ENCODE measurements at regions not wholly inside any gene's neighbourhood (a gene's known extent, or its start where the extent isn't known, plus 50 kb on each side); places are given as distances from the start of the nearest gene placed in this dataset.

- TF ChIP-seq GABPA (IDR thresholded peaks at IDR 0.05; ENCODE audit: low read depth) (no peak), CTCF (IDR thresholded peaks at IDR 0.05; ENCODE audit: insufficient read depth, low read length) (no peak), POLR2AphosphoS5 (IDR thresholded peaks at IDR 0.05; ENCODE audit: low read depth) (no peak), SPI1 (IDR thresholded peaks at IDR 0.05; ENCODE audit: borderline replicate concordance, low read depth) (no peak), REST (IDR thresholded peaks at IDR 0.05; ENCODE audit: insufficient replicate concordance, low read depth) (no peak)
- Histone ChIP-seq H3K4me3 (replicated peaks; ENCODE audit: insufficient read depth, low read length) (no peak overlapping the region), H3K27ac (replicated peaks) (peak overlapping the region; percentile 52), H3K27me3 (ENCODE audit: insufficient read depth, poor library complexity, severe bottlenecking) (no peaks in the 10 kb centered on the region)
- peak; percentile 4 to 84 for DNase-seq (ENCODE audit: low read depth in 1 of 2, low spot score in 1 of 2)
These were observed 73.4 kb upstream of the NR4A3 start for GRCh38 chr9:99748266-99748665.

GRCh38 chr9:99748676-99749075 lies 73.0 kb upstream of the NR4A3 start:
- no peak for TF ChIP-seq GABPA (IDR thresholded peaks at IDR 0.05; ENCODE audit: low read depth)
- TF ChIP-seq SPI1 (IDR thresholded peaks at IDR 0.05; ENCODE audit: borderline replicate concordance, low read depth) = peak; percentile 28; the same call in 1 of the 2 replicates
- Histone ChIP-seq H3K27me3 (ENCODE audit: insufficient read depth, poor library complexity, severe bottlenecking) (no peaks in the 10 kb centered on the region), H3K4me3 (replicated peaks; ENCODE audit: insufficient read depth, low read length) (no peak overlapping the region), H3K27ac (replicated peaks) (peak overlapping the region; percentile 52)
- peak; percentile 2 to 75 for DNase-seq (ENCODE audit: low read depth in 1 of 2, low spot score in 1 of 2)

- Histone ChIP-seq H3K4me3 (replicated peaks; ENCODE audit: insufficient read depth, low read length) (no peak overlapping the region), H3K27me3 (ENCODE audit: insufficient read depth, poor library complexity, severe bottlenecking) (no peaks in the 10 kb centered on the region), H3K27ac (replicated peaks) (no peak overlapping the region)
- DNase-seq (ENCODE audit: low read depth in 1 of 2, low spot score in 1 of 2) = no peak
- TF ChIP-seq CTCF (IDR thresholded peaks at IDR 0.05; ENCODE audit: insufficient read depth, low read length) (no peak), POLR2AphosphoS5 (IDR thresholded peaks at IDR 0.05; ENCODE audit: low read depth) (no peak)
These were observed 72.0 kb upstream of the NR4A3 start for GRCh38 chr9:99749641-99750040.

- no peak for TF ChIP-seq POLR2AphosphoS5 (IDR thresholded peaks at IDR 0.05; ENCODE audit: low read depth)
- TF ChIP-seq GABPA (IDR thresholded peaks at IDR 0.05; ENCODE audit: low read depth) = no peak
- TF ChIP-seq REST (IDR thresholded peaks at IDR 0.05; ENCODE audit: insufficient replicate concordance, low read depth) = no peak
- no peak for TF ChIP-seq SPI1 (IDR thresholded peaks at IDR 0.05; ENCODE audit: borderline replicate concordance, low read depth)
- TF ChIP-seq CTCF (IDR thresholded peaks at IDR 0.05; ENCODE audit: insufficient read depth, low read length) = no peak
- DNase-seq (ENCODE audit: low read depth in 1 of 2, low spot score in 1 of 2) = no peak
- no peaks in the 10 kb centered on the region for H3K27me3 ChIP-seq (ENCODE audit: insufficient read depth, poor library complexity, severe bottlenecking)
These were observed 71.2 kb upstream of the NR4A3 start for GRCh38 chr9:99750526-99750925.

More at GRCh38 chr9:99750526-99750925, 71.2 kb upstream of the NR4A3 start:
- no peak overlapping the region for H3K27ac ChIP-seq (replicated peaks)
- no peak overlapping the region for H3K4me3 ChIP-seq (replicated peaks; ENCODE audit: insufficient read depth, low read length)

Data from HL-60 (cell line).